DND-41 (cell line): ENCODE measurements at regions not wholly inside any gene's neighbourhood (a gene's known extent, or its start where the extent isn't known, plus 50 kb on each side); places are given as distances from the start of the nearest gene placed in this dataset.

Source experiments
- EZH2 ChIP-seq: IDR thresholded peaks from 3 replicates; pipeline ENCODE4 v1.6.1; 2012; ENCODE audit warnings: borderline replicate concordance, low read depth, mild to moderate bottlenecking, moderate library complexity, low read length, inconsistent platforms; ENCODE audit not compliant: severe bottlenecking
- TF ChIP-seq, protein P1 (sequence below): IDR thresholded peaks from 2 replicates; pipeline ENCODE4 v1.5.1; 2012; ENCODE audit warnings: borderline replicate concordance, low read length, moderate library complexity, mild to moderate bottlenecking; ENCODE audit not compliant: poor library complexity, severe bottlenecking; ENCODE audit errors: extremely low read depth

DNA sequence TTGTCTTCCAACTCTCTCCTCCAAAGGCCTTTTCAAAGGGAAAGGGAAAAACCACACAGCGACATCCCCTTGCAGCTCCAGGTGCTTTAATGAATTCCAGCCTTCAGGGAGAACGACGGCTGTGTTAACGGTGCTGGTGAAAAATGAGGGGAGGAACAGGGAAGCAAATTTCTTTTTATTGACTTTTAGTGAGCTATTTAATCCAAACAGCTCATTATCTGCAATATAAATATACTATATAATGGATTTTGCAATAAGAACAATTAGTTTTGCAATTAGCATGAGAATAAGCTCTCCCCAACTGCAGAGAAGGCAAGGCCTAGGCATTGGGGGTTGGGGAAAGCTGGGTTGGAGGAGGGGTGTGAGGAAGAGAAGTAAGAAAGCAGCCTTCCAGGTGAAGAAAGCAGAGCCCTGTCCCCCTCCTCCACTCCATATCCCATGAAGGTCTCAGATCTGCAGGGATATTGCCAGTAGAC, 159.0 kb upstream of the ZC3H12A start:
- TF ChIP-seq, protein P1, sequence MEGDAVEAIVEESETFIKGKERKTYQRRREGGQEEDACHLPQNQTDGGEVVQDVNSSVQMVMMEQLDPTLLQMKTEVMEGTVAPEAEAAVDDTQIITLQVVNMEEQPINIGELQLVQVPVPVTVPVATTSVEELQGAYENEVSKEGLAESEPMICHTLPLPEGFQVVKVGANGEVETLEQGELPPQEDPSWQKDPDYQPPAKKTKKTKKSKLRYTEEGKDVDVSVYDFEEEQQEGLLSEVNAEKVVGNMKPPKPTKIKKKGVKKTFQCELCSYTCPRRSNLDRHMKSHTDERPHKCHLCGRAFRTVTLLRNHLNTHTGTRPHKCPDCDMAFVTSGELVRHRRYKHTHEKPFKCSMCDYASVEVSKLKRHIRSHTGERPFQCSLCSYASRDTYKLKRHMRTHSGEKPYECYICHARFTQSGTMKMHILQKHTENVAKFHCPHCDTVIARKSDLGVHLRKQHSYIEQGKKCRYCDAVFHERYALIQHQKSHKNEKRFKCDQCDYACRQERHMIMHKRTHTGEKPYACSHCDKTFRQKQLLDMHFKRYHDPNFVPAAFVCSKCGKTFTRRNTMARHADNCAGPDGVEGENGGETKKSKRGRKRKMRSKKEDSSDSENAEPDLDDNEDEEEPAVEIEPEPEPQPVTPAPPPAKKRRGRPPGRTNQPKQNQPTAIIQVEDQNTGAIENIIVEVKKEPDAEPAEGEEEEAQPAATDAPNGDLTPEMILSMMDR = no peak
- no peak for TF ChIP-seq EZH2
